HEK293 (cell line): ENCODE measurements at regions not wholly inside any gene's neighbourhood (a gene's known extent, or its start where the extent isn't known, plus 50 kb on each side); places are given as distances from the start of the nearest gene placed in this dataset.

Source experiments
- CTCF ChIA-PET: fragments of 350-600 bp; formaldehyde crosslinking; extraction: SDS; loops from one replicate; lab custom pipeline; 2021; ENCODE audit warnings: antibody characterized with exemption; lab: Yijun Ruan, JAX
- POLR2A ChIA-PET: fragments of 300-600 bp; formaldehyde crosslinking; extraction: SDS; loops from one replicate; lab custom pipeline; 2020; ENCODE audit warnings: antibody characterized with exemption, inconsistent platforms; lab: Yijun Ruan, JAX
- H3K27ac ChIP-seq: fragments of 200-500 bp; sonication (Bioruptor generic); 2 replicates; pipeline ENCODE4 v1.5.1; 2014; ENCODE audit warnings: low read depth, low read length, control low read depth, inconsistent platforms; ENCODE audit errors: extremely low read depth
- H3K36me3 ChIP-seq, 2 experiments: fragments of 200-500 bp in 1 of 2; sonication (Bioruptor generic) in 1 of 2; 1 replicate in 1 of 2; 2 replicates in 1 of 2; pipeline ENCODE4 v1.5.1; 2014 to 2017; ENCODE audit warnings: inconsistent platforms in 2 of 2, low read length in 2 of 2; ENCODE audit not compliant: control insufficient read depth in 2 of 2, insufficient read depth in 1 of 2
- H3K4me1 ChIP-seq: fragments of 200-500 bp; sonication (Bioruptor generic); 2 replicates; pipeline ENCODE4 v1.5.1; 2014; ENCODE audit warnings: mild to moderate bottlenecking, low read length, inconsistent platforms; ENCODE audit not compliant: control insufficient read depth, insufficient read depth
- H3K4me3 ChIP-seq: 2 replicates; pipeline ENCODE4 v1.5.1; 2011; ENCODE audit warnings: low read depth, mild to moderate bottlenecking, control low read depth, low read length, moderate library complexity
- H3K9me3 ChIP-seq: fragments of 200-500 bp; sonication (Bioruptor generic); 2 replicates; pipeline ENCODE4 v1.5.1; 2014; ENCODE audit warnings: low read depth, low read length, inconsistent platforms; ENCODE audit not compliant: control insufficient read depth, insufficient read depth
- HOXC10 ChIP-seq: sonication (generic); formaldehyde crosslinking; IDR thresholded peaks from 2 replicates; pipeline ENCODE4 v1.8.1; 2023; ENCODE audit warnings: mild to moderate bottlenecking, missing genetic modification reagents
- KLF8 ChIP-seq: fragments of 450-650 bp; formaldehyde crosslinking; IDR thresholded peaks from 2 replicates; pipeline ENCODE4 v1.5.1; 2016; ENCODE audit warnings: missing biosample characterization, missing genetic modification characterization
- PRDM1 ChIP-seq: fragments of 450-650 bp; formaldehyde crosslinking; IDR thresholded peaks from 2 replicates; pipeline ENCODE4; 2016; ENCODE audit warnings: missing biosample characterization, missing genetic modification characterization
- REPIN1 ChIP-seq: fragments of 450-650 bp; formaldehyde crosslinking; IDR thresholded peaks from 2 replicates; pipeline ENCODE4 v1.5.1; 2017; ENCODE audit warnings: missing biosample characterization, missing genetic modification characterization, low read depth
- ZIC2 ChIP-seq: fragments of 450-650 bp; formaldehyde crosslinking; IDR thresholded peaks from 2 replicates; pipeline ENCODE4 v1.5.1; 2016; ENCODE audit warnings: missing biosample characterization, missing genetic modification characterization
- ZNF146 ChIP-seq: fragments of 450-650 bp; formaldehyde crosslinking; IDR thresholded peaks from 2 replicates; pipeline ENCODE4 v1.5.1; 2016; ENCODE audit warnings: missing biosample characterization, missing genetic modification characterization
- ZNF155 ChIP-seq: fragments of 450-650 bp; formaldehyde crosslinking; IDR thresholded peaks from 2 replicates; pipeline ENCODE4 v1.5.1; 2016; ENCODE audit warnings: missing biosample characterization, missing genetic modification characterization
- ZNF335 ChIP-seq: fragments of 450-650 bp; formaldehyde crosslinking; conservative IDR thresholded peaks from 2 replicates; pipeline ENCODE4 v1.5.1; 2016; ENCODE audit warnings: missing biosample characterization, missing genetic modification characterization
- ZNF354C ChIP-seq: fragments of 450-650 bp; formaldehyde crosslinking; IDR thresholded peaks from 2 replicates; pipeline ENCODE4 v1.5.1; 2016; ENCODE audit warnings: missing biosample characterization, missing genetic modification characterization, low read depth, borderline replicate concordance
- ZNF423 ChIP-seq: fragments of 450-650 bp; formaldehyde crosslinking; IDR thresholded peaks from 2 replicates; pipeline ENCODE4 v1.5.1; 2016; ENCODE audit warnings: missing biosample characterization, missing genetic modification characterization
- ZNF433 ChIP-seq: fragments of 450-650 bp; formaldehyde crosslinking; IDR thresholded peaks from 2 replicates; pipeline ENCODE4 v1.5.1; 2016; ENCODE audit warnings: missing biosample characterization, missing genetic modification characterization, low read depth
- ZNF510 ChIP-seq: fragments of 450-650 bp; formaldehyde crosslinking; IDR thresholded peaks from 2 replicates; pipeline ENCODE4 v1.5.1; 2018; ENCODE audit warnings: mild to moderate bottlenecking, missing genetic modification characterization, missing biosample characterization; ENCODE audit not compliant: insufficient replicate concordance
- ZNF521 ChIP-seq: fragments of 450-650 bp; formaldehyde crosslinking; IDR thresholded peaks from 2 replicates; pipeline ENCODE4 v1.5.1; 2017; ENCODE audit warnings: missing biosample characterization, mild to moderate bottlenecking, missing genetic modification characterization
- ZNF707 ChIP-seq: fragments of 450-650 bp; formaldehyde crosslinking; IDR thresholded peaks from 2 replicates; pipeline ENCODE4 v1.5.1; 2016; ENCODE audit warnings: missing biosample characterization, missing genetic modification characterization
- ZNF792 ChIP-seq: fragments of 450-650 bp; formaldehyde crosslinking; IDR thresholded peaks from 2 replicates; pipeline ENCODE4 v1.5.1; 2016; ENCODE audit warnings: missing biosample characterization, missing genetic modification characterization
- TF ChIP-seq, protein P1 (sequence below): fragments of 450-650 bp; formaldehyde crosslinking; IDR thresholded peaks from 2 replicates; pipeline ENCODE4 v1.5.1; 2016; ENCODE audit warnings: missing biosample characterization, missing genetic modification characterization
- TF ChIP-seq, protein P2 (sequence below): fragments of 450-650 bp; formaldehyde crosslinking; IDR thresholded peaks from 2 replicates; pipeline ENCODE4 v1.5.1; 2016; ENCODE audit warnings: missing biosample characterization, missing genetic modification characterization, borderline replicate concordance
- TF ChIP-seq, protein P3 (sequence below): fragments of 450-650 bp; formaldehyde crosslinking; IDR thresholded peaks from 2 replicates; pipeline ENCODE4 v1.5.1; 2017; ENCODE audit warnings: missing biosample characterization, missing genetic modification characterization
- TF ChIP-seq, protein P4 (sequence below): fragments of 450-650 bp; formaldehyde crosslinking; IDR thresholded peaks from 2 replicates; pipeline ENCODE4 v1.5.1; 2016; ENCODE audit warnings: missing biosample characterization, missing genetic modification characterization
- TF ChIP-seq, protein P5 (sequence below): sonication (generic); formaldehyde crosslinking; IDR thresholded peaks from 2 replicates; pipeline ENCODE4 v1.8.1; 2022; ENCODE audit warnings: mild to moderate bottlenecking, moderate library complexity, missing genetic modification reagents
- TF ChIP-seq, protein P6 (sequence below): fragments of 450-650 bp; formaldehyde crosslinking; IDR thresholded peaks from 2 replicates; pipeline ENCODE4 v1.5.1; 2016; ENCODE audit warnings: missing biosample characterization, missing genetic modification characterization

DNA sequence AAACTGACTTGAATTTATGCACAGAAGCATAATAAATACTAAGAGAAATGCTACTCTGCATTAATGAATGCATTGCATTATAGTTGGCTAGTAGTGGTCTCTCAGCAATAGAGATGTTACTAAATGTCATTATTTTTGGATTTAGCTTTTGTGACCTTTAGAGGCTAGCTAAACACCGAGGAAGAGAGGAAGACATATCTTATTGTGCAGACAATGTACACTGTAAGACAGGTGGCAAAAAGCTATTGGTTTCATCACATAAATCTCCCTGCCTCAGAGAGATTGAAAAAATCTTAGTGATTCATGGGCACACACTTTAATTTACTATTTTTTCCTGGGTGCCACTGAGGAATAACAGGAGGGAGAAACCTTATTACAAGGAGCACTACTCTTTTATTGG lies 435.9 kb downstream of the TMEM232 start (continued):
- TF ChIP-seq ZNF521 = no peak

DNA sequence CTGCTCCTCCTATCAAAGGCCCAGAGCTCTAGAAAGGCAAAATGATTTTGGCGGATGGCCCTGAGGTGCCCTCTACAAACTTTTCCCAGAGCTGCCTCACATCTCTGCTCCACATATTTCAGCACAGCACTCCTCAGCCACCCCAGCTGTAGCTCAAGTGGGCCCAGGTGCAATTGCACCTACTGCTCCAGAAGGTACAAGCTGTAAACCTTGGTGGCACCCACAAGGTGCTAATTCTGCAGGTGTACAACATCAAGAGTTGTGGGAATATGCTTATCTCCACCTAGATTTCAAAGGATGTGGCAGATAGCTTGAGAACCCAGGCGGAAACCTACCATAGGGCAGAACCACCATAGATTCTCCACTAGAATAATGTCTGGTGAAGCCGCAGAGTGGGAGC lies 432.2 kb downstream of the TMEM232 start:
- no peaks in the 10 kb centered on the region for H3K36me3 ChIP-seq
- ChIA-PET CTCF (no interaction called here), POLR2A (no interaction called here)
- no peak overlapping the region for H3K4me3 ChIP-seq
- no peaks in the 10 kb centered on the region for H3K4me1 ChIP-seq
- no peak overlapping the region for H3K27ac ChIP-seq
- no peaks in the 10 kb centered on the region for H3K9me3 ChIP-seq
- TF ChIP-seq, protein P1, sequence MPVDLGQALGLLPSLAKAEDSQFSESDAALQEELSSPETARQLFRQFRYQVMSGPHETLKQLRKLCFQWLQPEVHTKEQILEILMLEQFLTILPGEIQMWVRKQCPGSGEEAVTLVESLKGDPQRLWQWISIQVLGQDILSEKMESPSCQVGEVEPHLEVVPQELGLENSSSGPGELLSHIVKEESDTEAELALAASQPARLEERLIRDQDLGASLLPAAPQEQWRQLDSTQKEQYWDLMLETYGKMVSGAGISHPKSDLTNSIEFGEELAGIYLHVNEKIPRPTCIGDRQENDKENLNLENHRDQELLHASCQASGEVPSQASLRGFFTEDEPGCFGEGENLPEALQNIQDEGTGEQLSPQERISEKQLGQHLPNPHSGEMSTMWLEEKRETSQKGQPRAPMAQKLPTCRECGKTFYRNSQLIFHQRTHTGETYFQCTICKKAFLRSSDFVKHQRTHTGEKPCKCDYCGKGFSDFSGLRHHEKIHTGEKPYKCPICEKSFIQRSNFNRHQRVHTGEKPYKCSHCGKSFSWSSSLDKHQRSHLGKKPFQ = no peak
- TF ChIP-seq ZNF792 (tag by site-specific recombination) = no peak
- TF ChIP-seq ZNF354C = no peak
- TF ChIP-seq HOXC10 (CRISPR knock-in tag) = no peak
- no peak for TF ChIP-seq ZIC2 (tag by site-specific recombination)
- no peak for TF ChIP-seq ZNF433 (tag by site-specific recombination)
- TF ChIP-seq, protein P2, sequence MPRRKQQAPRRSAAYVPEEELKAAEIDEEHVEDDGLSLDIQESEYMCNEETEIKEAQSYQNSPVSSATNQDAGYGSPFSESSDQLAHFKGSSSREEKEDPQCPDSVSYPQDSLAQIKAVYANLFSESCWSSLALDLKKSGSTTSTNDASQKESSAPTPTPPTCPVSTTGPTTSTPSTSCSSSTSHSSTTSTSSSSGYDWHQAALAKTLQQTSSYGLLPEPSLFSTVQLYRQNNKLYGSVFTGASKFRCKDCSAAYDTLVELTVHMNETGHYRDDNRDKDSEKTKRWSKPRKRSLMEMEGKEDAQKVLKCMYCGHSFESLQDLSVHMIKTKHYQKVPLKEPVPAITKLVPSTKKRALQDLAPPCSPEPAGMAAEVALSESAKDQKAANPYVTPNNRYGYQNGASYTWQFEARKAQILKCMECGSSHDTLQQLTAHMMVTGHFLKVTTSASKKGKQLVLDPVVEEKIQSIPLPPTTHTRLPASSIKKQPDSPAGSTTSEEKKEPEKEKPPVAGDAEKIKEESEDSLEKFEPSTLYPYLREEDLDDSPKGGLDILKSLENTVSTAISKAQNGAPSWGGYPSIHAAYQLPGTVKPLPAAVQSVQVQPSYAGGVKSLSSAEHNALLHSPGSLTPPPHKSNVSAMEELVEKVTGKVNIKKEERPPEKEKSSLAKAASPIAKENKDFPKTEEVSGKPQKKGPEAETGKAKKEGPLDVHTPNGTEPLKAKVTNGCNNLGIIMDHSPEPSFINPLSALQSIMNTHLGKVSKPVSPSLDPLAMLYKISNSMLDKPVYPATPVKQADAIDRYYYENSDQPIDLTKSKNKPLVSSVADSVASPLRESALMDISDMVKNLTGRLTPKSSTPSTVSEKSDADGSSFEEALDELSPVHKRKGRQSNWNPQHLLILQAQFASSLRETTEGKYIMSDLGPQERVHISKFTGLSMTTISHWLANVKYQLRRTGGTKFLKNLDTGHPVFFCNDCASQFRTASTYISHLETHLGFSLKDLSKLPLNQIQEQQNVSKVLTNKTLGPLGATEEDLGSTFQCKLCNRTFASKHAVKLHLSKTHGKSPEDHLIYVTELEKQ (tag by site-specific recombination) = no peak
- TF ChIP-seq, protein P3, sequence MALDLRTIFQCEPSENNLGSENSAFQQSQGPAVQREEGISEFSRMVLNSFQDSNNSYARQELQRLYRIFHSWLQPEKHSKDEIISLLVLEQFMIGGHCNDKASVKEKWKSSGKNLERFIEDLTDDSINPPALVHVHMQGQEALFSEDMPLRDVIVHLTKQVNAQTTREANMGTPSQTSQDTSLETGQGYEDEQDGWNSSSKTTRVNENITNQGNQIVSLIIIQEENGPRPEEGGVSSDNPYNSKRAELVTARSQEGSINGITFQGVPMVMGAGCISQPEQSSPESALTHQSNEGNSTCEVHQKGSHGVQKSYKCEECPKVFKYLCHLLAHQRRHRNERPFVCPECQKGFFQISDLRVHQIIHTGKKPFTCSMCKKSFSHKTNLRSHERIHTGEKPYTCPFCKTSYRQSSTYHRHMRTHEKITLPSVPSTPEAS (tag by site-specific recombination) = no peak
- TF ChIP-seq ZNF335 = no peak
- TF ChIP-seq, protein P4, sequence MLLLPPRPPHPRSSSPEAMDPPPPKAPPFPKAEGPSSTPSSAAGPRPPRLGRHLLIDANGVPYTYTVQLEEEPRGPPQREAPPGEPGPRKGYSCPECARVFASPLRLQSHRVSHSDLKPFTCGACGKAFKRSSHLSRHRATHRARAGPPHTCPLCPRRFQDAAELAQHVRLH (tag by site-specific recombination) = no peak
- TF ChIP-seq, protein P5, sequence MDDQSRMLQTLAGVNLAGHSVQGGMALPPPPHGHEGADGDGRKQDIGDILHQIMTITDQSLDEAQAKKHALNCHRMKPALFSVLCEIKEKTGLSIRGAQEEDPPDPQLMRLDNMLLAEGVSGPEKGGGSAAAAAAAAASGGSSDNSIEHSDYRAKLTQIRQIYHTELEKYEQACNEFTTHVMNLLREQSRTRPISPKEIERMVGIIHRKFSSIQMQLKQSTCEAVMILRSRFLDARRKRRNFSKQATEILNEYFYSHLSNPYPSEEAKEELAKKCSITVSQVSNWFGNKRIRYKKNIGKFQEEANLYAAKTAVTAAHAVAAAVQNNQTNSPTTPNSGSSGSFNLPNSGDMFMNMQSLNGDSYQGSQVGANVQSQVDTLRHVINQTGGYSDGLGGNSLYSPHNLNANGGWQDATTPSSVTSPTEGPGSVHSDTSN (CRISPR knock-in tag) = no peak
- no peak for TF ChIP-seq ZNF155
- TF ChIP-seq ZNF423 (tag by site-specific recombination) = no peak

DNA sequence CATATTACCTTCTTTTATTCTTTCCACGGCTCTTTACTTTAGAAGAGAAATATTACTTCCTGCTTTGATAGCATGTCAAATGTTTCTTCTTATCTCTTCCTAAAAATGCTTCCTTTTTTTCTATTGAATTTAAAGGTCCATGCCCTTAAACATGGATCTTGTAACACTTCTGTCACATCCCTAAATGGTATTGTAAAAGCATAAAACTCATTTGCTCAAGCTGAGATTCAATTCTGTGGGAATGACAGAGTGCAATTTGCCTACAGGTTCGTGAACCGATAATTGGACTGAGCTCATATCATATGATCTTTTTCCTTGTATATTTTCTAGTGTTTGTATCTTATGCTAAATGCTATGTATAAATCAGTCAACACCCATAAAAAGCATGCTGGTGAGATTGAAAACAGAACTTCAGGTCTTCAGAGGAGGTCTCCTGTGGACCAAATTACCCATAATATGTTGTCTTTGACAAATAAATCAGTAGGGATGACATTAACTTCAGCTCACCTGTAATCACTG lies 429.3 kb downstream of the TMEM232 start:
- no peaks in the 10 kb centered on the region for H3K36me3 ChIP-seq
- H3K4me3 ChIP-seq = no peak overlapping the region
- H3K9me3 ChIP-seq = no peaks in the 10 kb centered on the region; the same call in 1 of the 2 replicates
- POLR2A ChIA-PET = no interaction called here
- no peak overlapping the region for H3K27ac ChIP-seq
- CTCF ChIA-PET = no interaction called here
- H3K4me1 ChIP-seq = no peaks in the 10 kb centered on the region
- TF ChIP-seq REPIN1 (tag by site-specific recombination) = no peak
- no peak for TF ChIP-seq ZNF707 (tag by site-specific recombination)
- TF ChIP-seq ZNF146 (tag by site-specific recombination) = no peak
- no peak for TF ChIP-seq PRDM1 (tag by site-specific recombination)
- TF ChIP-seq ZNF510 (tag by site-specific recombination) = no peak
- TF ChIP-seq, protein P6, sequence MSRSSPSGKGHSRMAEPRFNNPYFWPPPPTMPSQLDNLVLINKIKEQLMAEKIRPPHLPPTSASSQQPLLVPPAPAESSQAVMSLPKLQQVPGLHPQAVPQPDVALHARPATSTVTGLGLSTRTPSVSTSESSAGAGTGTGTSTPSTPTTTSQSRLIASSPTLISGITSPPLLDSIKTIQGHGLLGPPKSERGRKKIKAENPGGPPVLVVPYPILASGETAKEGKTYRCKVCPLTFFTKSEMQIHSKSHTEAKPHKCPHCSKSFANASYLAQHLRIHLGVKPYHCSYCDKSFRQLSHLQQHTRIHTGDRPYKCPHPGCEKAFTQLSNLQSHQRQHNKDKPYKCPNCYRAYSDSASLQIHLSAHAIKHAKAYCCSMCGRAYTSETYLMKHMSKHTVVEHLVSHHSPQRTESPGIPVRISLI = no peak
- no peak for TF ChIP-seq ZNF155
- TF ChIP-seq KLF8 = no peak
- TF ChIP-seq, protein P2 (tag by site-specific recombination) = no peak
- no peak for TF ChIP-seq ZNF433 (tag by site-specific recombination)
